Osteoblast (primary cell): ENCODE measurements at regions not wholly inside any gene's neighbourhood (a gene's known extent, or its start where the extent isn't known, plus 50 kb on each side); places are given as distances from the start of the nearest gene placed in this dataset.

Experiments used
- DNase-seq: peaks from one replicate; pipeline ENCODE4 v3.0.0; 2011; ENCODE audit warnings: low spot score, mixed read lengths; ENCODE audit not compliant: insufficient read length; ENCODE audit errors: missing footprints
- H2AFZ ChIP-seq: 2 replicates; pipeline ENCODE4 v1.6.0; 2011; ENCODE audit warnings: mild to moderate bottlenecking, low read length
- H3K27ac ChIP-seq: 2 replicates; pipeline ENCODE4 v1.5.1; 2011; ENCODE audit warnings: mild to moderate bottlenecking, low read depth, low read length, moderate library complexity
- H3K27me3 ChIP-seq: 2 replicates; pipeline ENCODE4 v1.6.0; 2012; ENCODE audit warnings: mild to moderate bottlenecking, control low read depth, inconsistent platforms, low read length, moderate library complexity; ENCODE audit not compliant: insufficient read depth
- H3K36me3 ChIP-seq: 2 replicates; pipeline ENCODE4 v1.5.1; 2011; ENCODE audit warnings: mild to moderate bottlenecking, low read length, control low read depth, moderate library complexity; ENCODE audit not compliant: insufficient read depth
- H3K4me1 ChIP-seq: 2 replicates; pipeline ENCODE4 v1.5.1; 2011; ENCODE audit warnings: mild to moderate bottlenecking, low read length, control low read depth, moderate library complexity; ENCODE audit not compliant: insufficient read depth
- H3K4me2 ChIP-seq: 2 replicates; pipeline ENCODE4 v1.6.0; 2011; ENCODE audit warnings: mild to moderate bottlenecking, low read length; ENCODE audit not compliant: insufficient read depth
- H3K4me3 ChIP-seq: fragments of 200-600 bp; sonication (generic); 3 replicates; pipeline ENCODE4 v1.5.1; 2012; ENCODE audit warnings: mild to moderate bottlenecking, low read length, inconsistent platforms; ENCODE audit not compliant: insufficient read depth
- H3K79me2 ChIP-seq: 2 replicates; pipeline ENCODE4 v1.6.0; 2012; ENCODE audit warnings: mild to moderate bottlenecking, low read length, control low read depth, inconsistent platforms; ENCODE audit not compliant: insufficient read depth
- H3K9me3 ChIP-seq: 2 replicates; pipeline ENCODE4 v1.5.1; 2011; ENCODE audit warnings: low read depth, low read length, control low read depth
- H4K20me1 ChIP-seq: 2 replicates; pipeline ENCODE4 v1.6.0; 2012; ENCODE audit warnings: mild to moderate bottlenecking, low read length, control low read depth; ENCODE audit not compliant: insufficient read depth
- TF ChIP-seq, protein P1 (sequence below): IDR thresholded peaks from 2 replicates; pipeline ENCODE4 v1.5.1; 2011; ENCODE audit warnings: mild to moderate bottlenecking, low read depth, low read length, moderate library complexity; ENCODE audit errors: extremely low read depth

DNA sequence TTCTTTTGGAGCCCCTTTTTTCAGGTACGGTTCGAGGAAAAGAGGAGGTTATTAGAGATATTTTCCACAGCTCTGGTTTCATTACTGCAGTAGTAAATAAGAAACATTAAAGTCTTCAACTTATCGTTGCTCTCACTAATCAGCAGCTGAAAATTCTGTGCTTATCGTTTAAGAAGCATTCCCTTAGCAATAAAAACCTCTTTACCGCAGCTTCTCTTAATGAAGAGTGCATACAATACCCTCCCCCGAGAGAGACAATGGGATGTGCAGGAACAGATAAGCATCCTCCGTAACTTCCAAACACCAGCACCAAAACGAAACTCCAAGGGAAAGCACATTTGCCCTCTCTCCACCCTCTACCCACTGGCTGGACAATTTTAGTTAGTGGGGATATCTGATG lies 384.5 kb downstream of the NEBL start:
- no peak overlapping the region for H2AFZ ChIP-seq
- H3K79me2 ChIP-seq = no peaks in the 10 kb centered on the region
- TF ChIP-seq, protein P1, sequence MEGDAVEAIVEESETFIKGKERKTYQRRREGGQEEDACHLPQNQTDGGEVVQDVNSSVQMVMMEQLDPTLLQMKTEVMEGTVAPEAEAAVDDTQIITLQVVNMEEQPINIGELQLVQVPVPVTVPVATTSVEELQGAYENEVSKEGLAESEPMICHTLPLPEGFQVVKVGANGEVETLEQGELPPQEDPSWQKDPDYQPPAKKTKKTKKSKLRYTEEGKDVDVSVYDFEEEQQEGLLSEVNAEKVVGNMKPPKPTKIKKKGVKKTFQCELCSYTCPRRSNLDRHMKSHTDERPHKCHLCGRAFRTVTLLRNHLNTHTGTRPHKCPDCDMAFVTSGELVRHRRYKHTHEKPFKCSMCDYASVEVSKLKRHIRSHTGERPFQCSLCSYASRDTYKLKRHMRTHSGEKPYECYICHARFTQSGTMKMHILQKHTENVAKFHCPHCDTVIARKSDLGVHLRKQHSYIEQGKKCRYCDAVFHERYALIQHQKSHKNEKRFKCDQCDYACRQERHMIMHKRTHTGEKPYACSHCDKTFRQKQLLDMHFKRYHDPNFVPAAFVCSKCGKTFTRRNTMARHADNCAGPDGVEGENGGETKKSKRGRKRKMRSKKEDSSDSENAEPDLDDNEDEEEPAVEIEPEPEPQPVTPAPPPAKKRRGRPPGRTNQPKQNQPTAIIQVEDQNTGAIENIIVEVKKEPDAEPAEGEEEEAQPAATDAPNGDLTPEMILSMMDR = no peak
- no peaks in the 10 kb centered on the region for H3K9me3 ChIP-seq
- H3K27me3 ChIP-seq = no peaks in the 10 kb centered on the region
- no peaks in the 10 kb centered on the region for H3K4me1 ChIP-seq
- H3K4me3 ChIP-seq = no peak overlapping the region
- H3K36me3 ChIP-seq = no peaks in the 10 kb centered on the region
- no peak for DNase-seq
- H3K27ac ChIP-seq = no peak overlapping the region
- H4K20me1 ChIP-seq = no peaks in the 10 kb centered on the region
- H3K4me2 ChIP-seq = no peak overlapping the region

DNA sequence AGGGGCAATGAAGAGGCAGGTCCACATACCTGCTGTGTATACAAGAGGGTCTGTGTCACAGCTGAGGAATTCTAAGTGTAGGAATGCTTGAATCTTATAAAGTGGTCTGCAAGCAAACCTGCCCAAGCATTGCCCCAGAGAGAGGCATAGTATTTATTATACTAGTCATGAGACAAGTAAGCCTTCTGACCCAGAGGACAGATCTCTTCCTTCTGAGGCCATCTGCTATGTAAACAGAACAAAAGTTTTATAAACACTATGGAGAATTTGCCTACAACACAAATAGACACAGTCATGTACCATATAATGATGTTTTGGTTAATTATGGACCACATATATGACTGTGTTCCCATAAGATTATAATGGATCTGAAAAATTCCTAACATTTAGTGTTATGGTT lies 388.2 kb downstream of the NEBL start:
- Histone ChIP-seq H3K36me3 (no peaks in the 10 kb centered on the region), H2AFZ (no peak overlapping the region), H3K79me2 (no peaks in the 10 kb centered on the region), H3K27ac (no peak overlapping the region), H3K4me2 (no peak overlapping the region), H3K4me3 (no peak overlapping the region), H3K27me3 (no peaks in the 10 kb centered on the region), H4K20me1 (no peaks in the 10 kb centered on the region), H3K9me3 (no peaks in the 10 kb centered on the region), H3K4me1 (no peaks in the 10 kb centered on the region)
- no peak for DNase-seq
- TF ChIP-seq, protein P1 = no peak

DNA sequence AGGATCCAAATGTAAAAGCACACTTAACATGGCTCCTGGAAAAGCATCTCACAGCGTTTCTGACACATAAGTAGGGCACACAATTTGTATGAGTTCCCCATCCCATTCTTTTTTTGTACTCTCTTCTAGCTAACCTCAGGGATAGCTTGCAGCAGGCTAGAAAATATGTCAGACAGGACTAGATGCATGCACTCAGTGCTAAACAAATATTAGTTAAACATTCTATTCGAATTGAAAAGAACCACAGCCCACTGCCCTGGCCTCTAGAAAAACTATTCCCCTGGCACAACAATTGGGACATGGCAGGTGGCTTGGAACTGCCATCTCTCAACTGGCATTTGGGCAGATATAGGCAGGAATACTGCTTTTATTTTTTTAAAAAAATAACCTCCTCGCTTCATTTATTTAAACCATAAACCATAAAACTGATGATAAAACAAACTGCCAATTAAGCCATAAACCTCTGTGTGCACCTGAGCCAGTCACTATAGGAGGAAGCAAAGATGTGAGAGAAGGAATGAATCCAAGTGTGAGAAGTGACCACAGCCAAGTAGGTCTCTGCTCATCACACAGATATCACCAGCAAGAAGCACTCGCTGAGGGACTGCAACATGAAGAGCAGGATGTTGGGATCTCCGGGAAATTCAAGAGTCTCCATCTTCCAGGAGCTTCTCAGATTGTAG lies 394.1 kb downstream of the NEBL start:
- Histone ChIP-seq H3K36me3 (no peaks in the 10 kb centered on the region), H3K79me2 (no peaks in the 10 kb centered on the region), H2AFZ (no peak overlapping the region), H3K9me3 (no peaks in the 10 kb centered on the region), H3K4me2 (no peak overlapping the region), H3K4me1 (no peaks in the 10 kb centered on the region), H4K20me1 (no peaks in the 10 kb centered on the region), H3K27ac (no peak overlapping the region), H3K4me3 (no peak overlapping the region), H3K27me3 (no peaks in the 10 kb centered on the region)
- TF ChIP-seq, protein P1 = no peak
- DNase-seq = no peak

DNA sequence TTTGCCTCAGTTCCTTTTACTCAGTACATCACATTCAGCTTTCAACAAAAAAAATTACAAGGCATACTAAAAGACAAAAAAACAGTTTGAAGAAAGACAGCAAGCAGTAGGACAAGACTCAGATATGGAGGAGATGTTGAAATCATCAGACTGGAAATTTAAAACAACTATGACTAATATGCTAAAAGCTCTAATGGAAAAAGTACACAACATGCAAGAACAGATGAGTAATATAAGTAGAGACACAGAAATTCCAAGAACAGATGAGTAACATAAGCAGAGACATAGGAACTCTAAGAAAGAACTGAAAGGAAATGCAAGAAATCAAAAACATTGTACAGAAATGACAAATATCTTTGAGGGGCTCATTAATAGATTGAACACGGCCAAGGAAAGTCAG lies 402.6 kb downstream of the NEBL start:
- no peak overlapping the region for H2AFZ ChIP-seq
- H3K27me3 ChIP-seq = no peaks in the 10 kb centered on the region
- no peak overlapping the region for H3K27ac ChIP-seq
- TF ChIP-seq, protein P1 = no peak
- no peak for DNase-seq
- H3K4me2 ChIP-seq = no peak overlapping the region
- H3K4me1 ChIP-seq = no peaks in the 10 kb centered on the region
- no peaks in the 10 kb centered on the region for H4K20me1 ChIP-seq
- no peaks in the 10 kb centered on the region for H3K36me3 ChIP-seq
- H3K4me3 ChIP-seq = no peak overlapping the region
- no peaks in the 10 kb centered on the region for H3K79me2 ChIP-seq
- H3K9me3 ChIP-seq = peaks cover 3% of the 10 kb centered on the region
